A549 (cell line): ENCODE measurements at regions not wholly inside any gene's neighbourhood (a gene's known extent, or its start where the extent isn't known, plus 50 kb on each side); places are given as distances from the start of the nearest gene placed in this dataset.

Source experiments
- ATOH8 ChIP-seq: fragments of 250-450 bp; sonication (Bioruptor Pico); IDR thresholded peaks from 2 replicates; pipeline ENCODE4 v1.5.0; 2020; ENCODE audit warnings: low read depth, mild to moderate bottlenecking, moderate library complexity
- BCL3 ChIP-seq: fragments of >200 bp; sonication (Bioruptor Twin); formaldehyde crosslinking; IDR thresholded peaks from 3 replicates; pipeline ENCODE4 v1.6.1; 2016
- CTCF ChIP-seq: fragments of >200 bp; sonication (Bioruptor Twin); formaldehyde crosslinking; IDR thresholded peaks from 3 replicates; pipeline ENCODE4 v1.5.1; 2016
- EHF ChIP-seq: fragments of 250-450 bp; sonication (Bioruptor Pico); IDR thresholded peaks from 2 replicates; pipeline ENCODE4 v1.5.0; 2020; ENCODE audit warnings: mild to moderate bottlenecking
- EP300 ChIP-seq, 2 experiments: fragments of >200 bp; sonication (Bioruptor Twin); formaldehyde crosslinking; IDR thresholded peaks; 2 replicates in 1 of 2; 3 replicates in 1 of 2; pipeline ENCODE4 v1.6.1; 2016 to 2017
- POLR2A ChIP-seq: IDR thresholded peaks from 2 replicates; pipeline ENCODE4 v1.6.1; 2012; ENCODE audit warnings: mild to moderate bottlenecking, low read length
- REST ChIP-seq: fragments of 200-600 bp; sonication (generic); IDR thresholded peaks from 2 replicates; pipeline ENCODE4 v1.6.1; 2016; ENCODE audit warnings: antibody characterized with exemption, mild to moderate bottlenecking, moderate library complexity
- RFX5 ChIP-seq: fragments of 450-650 bp; IDR thresholded peaks from 2 replicates; pipeline ENCODE4 v1.7.1; 2014; ENCODE audit warnings: antibody characterized with exemption, mild to moderate bottlenecking, moderate library complexity
- RNF2 ChIP-seq: fragments of 200-600 bp; sonication (generic); IDR thresholded peaks from 2 replicates; pipeline ENCODE4 v1.6.1; 2016; ENCODE audit warnings: low read depth, mild to moderate bottlenecking, antibody characterized with exemption, moderate library complexity, borderline replicate concordance
- TP53 ChIP-seq: fragments of 250-450 bp; sonication (Bioruptor Pico); IDR thresholded peaks from 2 replicates; pipeline ENCODE4 v1.5.0; 2021; ENCODE audit warnings: mild to moderate bottlenecking, moderate library complexity
- USF2 ChIP-seq: fragments of 450-650 bp; IDR thresholded peaks from 2 replicates; pipeline ENCODE4 v1.6.1; 2014; ENCODE audit warnings: antibody characterized with exemption
- TF ChIP-seq, protein P1 (sequence below): IDR thresholded peaks from 2 replicates; pipeline ENCODE4 v1.6.1; 2012

- TF ChIP-seq, protein P1, sequence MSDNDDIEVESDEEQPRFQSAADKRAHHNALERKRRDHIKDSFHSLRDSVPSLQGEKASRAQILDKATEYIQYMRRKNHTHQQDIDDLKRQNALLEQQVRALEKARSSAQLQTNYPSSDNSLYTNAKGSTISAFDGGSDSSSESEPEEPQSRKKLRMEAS = no peak
- TF ChIP-seq ATOH8 (CRISPR knock-in tag) (no peak), CTCF (no peak), BCL3 (no peak), EHF (no peak), RFX5 (no peak), POLR2A (no peak), USF2 (no peak), RNF2 (no peak), EP300 (IDR thresholded peaks at IDR 0.05) (no peak), REST (no peak), TP53 (no peak)
These were observed 307.1 kb upstream of the CPXCR1 start for GRCh38 chrX:88439935-88440334.
